Stimulated activated CD4-positive, alpha-beta T cell treated with anti-CD3 and anti-CD28 coated beads, Interleukin-15, amount 100 ng/mL, for 24 hours (primary cell): ENCODE measurements at regions not wholly inside any gene's neighbourhood (a gene's known extent, or its start where the extent isn't known, plus 50 kb on each side); places are given as distances from the start of the nearest gene placed in this dataset.
"Not testable (repeated sequence)": the region's sequence is repeated elsewhere in the genome, so short reads cannot be mapped to it uniquely, and the experiment has no call there.

Experiments
- DNase-seq: peaks from one replicate; pipeline ENCODE4 v3.0.0-alpha.2; 2020

DNA sequence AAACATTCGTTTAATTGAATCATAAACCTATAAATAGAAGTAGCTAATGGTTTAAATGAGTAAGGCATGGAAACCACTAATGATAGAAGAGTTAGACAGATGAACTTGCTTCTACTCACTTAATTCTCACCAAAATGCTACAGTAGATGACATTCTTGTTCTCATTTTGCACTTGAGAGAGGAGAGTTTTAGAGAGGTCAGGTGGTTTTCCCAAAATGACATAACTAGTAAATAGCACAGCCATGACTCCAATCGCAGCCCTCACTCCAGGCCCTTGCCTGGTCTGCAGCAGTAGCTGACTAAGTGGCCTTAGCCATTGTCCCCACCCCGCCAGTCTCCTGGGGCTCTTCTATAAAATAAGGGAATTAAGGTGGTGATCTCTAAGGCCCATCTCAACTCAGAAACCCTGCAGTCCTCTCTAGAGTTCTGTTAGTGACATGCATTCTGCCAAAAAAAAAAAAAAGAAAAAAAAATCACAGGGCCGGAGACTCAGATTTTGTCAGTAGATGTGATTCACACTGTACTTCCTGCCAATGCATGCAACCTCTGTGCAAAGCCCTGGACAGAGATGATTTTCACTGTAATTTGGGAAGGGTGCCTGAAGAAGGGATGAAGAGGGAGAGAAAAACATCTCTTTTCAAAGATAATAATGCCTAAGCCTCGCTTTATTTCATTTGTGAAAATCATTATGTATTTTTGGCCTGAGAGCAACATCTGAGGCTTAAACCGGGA lies 221.8 kb downstream of the ANAPC1 start:
- DNase-seq: no peak

DNA sequence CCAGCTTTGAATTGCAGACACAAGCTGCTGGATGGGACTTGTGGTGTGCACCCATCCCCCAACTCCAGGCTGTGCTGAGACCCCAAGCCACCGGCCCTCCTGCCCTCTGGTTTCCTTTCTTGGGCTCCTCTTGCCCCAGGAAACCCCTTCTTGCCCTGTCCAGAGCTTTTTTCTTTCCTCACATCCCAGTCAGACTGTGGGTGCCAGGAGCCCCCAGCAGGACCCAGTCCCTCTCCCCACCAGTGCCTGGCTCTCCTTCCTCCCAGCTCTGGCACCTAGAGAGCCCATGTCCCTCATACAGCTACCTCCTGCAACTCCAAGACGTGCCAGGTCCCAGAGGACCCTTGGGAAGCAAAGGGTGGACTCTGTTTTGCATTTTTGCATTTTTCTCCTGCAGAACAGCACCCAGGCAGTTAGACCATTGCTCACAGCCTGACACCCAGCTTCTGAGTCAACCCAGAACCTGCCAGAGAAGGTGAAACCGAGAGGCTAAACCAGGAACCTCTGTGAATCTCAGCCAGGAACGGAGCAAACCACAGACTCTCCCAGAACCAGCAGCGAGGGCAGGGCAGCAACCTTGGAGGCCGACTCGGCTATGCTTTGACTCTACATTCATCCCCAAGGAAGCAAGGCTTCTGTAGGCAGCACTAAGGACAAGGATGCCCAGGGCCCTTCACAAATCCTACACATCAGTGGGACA lies 221.1 kb downstream of the ANAPC1 start:
- DNase-seq: peak; percentile 72

DNA sequence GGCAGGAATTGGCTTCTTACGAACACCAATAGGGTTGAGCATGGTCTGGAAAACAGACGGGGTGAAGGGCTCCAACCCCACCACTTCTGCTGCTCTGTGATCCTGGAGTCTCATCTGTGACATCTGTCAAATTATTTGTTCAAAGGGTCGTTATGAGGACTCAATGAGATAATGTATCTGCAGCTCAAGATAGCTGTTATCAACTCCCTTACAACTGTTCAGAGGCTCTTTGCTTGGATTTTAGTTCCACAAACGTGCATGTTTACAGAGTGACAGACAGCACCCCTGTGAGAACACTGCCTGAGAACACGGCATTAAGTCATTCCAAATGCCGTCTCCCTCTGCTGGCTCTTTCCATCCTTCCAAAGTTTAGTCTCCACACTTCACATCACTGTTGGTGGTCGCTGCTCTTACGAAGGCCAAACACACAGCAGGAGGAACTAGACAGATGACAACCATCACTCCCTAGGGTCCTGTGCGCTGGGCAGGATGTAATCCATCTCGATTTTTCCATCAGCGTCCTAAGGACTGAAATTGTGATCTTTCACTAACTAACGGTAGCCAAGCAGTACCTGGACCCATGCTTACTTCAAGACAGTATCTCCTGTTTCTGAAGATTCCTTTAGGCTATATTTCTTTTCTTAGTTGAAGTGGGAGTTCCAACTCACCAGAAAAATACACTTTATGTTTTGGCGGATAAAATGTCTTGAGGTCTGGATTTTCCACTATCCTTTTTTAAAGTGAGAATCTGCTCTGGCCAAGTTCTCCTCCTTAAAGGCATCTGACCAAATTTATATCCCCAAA lies 220.3 kb downstream of the ANAPC1 start:
- DNase-seq: no peak

DNA sequence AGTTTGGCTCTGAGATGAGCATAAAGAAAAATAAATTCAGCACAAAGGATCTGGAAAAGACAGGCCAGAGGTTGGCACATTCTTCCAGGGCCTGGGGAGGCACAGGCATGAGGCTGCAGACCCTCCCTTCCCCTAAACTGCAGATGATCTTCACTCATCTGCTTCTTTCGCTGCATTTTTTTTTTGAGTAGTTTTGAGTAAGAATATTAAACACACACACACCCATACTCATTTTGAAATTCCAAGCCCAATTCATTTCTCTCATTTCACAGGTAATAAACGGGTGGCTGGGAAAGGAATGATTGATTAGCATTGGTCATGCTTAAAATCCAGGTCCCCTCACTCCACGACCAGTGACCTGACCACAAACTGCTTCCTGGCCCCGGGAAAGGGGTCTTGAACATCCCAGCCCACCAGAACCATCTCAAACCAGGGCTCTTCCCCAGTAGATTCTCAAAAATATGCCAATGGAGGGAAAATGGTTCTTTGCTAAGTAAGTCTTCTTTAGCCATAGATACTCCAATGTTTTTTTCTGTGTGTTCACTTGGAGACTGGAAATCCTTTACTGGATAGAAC lies 219.6 kb downstream of the ANAPC1 start:
- DNase-seq: no peak

DNA sequence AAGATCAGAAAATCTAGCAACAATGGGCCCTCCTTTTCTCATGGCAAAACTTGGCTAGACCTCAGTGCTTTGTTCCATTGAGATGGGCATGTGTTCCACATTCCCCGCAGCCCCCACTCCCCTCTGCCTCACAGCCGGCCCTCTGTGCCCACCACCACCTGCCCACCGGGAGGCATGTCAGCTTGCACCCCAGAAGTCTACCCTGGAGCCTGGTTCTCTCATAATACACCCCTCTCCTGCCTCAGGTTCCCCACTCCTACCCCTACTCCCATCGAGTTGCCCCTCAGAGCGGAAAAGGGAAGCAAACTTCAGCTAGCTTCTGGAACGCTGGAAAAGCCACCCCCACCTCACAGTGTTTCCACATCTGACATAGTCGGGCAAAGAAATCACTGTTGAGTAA lies 219.0 kb downstream of the ANAPC1 start:
- DNase-seq: no peak

DNA sequence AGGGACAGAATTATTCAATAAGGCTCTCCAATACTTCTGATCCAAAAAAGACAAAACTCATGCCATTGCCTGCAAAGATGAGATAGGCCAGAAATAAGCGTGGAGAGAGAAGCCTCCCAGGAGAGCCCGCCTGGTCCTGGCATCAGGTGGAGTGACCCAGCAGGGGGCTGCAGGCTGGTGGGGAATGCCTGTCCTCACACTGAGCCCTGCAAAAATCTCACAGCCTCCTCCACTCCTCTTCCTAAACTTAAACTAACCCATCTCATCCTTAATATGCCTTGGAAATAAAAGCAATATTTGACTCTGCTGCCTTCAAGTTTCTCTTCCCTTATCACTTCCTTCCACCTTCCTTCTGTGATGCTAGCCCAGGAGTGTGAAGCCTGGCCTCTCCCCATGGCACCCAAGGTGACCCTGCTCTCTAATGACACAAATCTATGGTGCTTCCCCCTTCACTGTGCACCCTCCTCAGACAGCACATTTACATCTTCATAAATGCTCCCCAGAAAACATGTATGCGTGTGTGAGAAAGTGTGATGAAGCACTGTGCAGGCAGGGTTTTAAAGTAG lies 218.4 kb downstream of the ANAPC1 start:
- no peak for DNase-seq

DNA sequence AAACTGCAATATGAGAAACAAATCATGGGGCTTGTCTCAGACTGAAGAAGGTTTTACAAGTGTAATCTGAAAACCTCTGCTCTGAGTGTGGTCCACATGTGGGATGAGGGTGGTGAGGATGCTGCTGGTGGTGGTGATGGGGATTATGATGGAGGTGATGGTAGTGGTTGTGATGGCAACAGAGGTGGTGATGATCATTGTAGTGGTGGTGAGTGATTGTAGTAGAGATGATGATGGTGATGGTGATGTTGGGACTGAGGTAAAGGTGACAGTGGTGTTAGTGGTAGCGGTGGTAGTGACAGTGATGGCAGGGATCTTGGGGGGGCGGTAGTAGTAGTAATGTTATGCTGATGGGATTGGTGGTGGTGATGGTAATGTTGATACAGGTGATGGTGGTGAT lies 217.8 kb downstream of the ANAPC1 start:
- no peak for DNase-seq

DNA sequence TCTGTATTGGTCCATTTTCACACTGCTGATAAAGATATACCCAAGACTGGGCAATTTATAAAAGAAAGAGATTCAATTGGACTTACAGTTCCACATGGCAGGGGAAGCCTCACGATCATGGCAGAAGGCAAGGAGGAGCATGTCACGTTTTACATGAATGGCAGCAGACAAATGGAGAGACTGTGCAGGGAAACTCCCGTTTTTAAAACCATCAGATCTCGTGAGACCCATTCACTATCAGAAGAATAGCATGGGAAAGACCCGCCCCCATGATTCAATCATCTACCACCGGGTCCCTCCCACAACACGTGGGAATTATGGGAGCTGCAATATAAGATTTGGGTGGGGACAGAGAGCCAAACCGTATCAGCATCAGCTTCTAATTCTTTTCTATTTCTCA lies 217.0 kb downstream of the ANAPC1 start:
- no peak for DNase-seq

DNA sequence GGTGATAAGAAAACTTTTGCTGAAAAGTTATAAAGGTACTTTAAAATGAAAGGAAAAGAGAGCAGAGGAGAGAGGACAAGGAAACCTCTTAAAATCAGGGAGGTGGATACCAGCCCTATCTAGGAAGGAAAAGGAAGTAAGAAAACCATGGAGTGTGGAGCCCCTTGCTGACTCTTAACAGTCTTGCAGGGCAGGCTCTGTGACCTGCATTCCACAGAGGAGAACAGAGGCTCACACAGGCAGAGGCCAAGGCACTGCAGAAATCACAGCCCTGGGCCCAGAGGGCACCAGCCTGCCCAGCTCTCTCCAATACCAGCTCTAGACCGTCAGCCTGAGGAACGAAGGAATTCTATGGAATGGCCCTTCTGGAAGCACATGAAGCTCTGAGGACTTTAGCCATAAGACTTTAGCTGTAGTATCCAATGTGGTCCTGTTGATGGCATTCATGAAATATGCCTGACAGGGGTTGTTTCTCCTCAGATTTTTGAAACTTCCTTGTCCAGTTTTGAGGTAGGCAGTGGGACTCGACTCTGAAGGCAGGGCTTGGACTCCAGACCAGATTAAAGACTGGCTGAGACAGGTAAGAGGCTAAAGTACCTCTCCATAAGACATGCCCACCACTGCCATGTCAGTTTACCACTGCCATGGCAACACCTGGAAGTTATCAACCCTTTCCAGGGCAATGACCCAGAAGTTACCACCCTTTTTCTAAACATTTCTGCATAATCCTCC lies 216.3 kb downstream of the ANAPC1 start:
- no peak for DNase-seq

DNA sequence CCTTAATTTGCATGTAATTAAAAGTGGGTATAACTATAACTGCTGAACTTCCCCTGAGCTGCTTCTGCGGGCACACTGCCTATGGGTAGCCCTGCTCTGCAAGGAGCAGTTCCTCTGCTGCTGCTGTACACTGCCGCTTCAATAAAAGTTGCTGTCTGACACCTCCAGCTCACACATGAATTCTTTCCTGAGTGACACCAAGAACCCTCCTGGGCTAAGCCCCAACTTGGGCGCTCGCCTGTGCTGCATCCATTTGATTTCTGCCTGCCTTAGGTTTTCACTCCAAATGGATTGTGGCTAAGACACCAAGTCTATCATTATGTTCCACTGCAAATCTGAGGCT lies 215.7 kb downstream of the ANAPC1 start:
- no peak for DNase-seq

DNA sequence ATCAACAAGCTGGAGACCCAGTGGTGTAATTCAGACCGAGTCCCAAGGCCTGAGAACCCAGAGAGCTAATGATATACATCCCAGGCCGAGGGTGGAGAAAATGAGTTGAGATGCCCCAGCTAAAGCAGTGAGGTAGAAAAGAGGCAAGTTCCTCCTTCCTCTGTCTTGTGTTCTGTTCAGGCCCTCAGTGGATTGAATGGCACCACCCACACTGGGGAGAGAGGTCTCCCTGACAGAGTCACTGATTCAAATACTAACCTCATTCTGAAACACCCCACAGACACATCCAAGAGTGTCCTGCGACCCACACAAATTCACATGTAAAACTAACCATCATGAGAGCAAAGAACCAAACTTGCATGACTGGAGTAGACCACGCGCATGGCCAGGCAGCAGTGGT lies 215.3 kb downstream of the ANAPC1 start:
- DNase-seq: no peak

DNA sequence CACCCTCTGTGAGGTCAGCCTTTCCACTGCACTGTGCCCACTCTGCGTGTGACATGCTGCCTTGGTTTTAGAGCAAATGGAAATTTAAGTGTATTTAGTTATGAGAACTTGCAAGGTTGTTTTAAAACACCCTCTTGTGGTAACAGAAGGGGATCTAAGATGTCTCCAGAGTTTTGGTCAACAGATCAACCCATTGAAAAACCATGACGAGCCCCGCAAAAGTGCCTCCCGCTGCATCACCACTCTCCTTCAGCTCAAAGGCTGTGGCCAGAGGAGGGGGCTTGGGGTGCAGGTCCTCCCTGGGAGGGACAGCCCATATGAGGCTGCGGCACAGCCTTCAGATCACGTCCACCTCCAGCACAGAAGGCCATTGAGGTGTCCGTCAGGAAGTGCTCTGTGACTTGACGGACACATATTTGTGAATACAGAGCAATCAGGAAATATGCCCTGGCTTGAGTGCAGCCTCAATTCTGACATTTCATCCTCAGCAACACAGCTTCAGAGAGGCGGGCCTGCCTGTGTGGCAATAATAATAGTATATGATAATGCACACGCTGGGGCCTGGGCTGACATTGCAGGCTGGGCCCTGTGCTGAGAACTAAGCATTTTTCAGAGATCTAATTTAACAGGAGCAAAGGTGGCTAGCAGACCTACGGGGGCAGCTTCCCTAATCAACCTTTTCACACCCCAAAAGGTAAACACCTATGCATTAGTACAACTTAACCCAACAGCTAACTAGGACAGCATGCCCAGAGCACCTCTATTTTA lies 213.9 kb downstream of the ANAPC1 start:
- no peak for DNase-seq

DNA sequence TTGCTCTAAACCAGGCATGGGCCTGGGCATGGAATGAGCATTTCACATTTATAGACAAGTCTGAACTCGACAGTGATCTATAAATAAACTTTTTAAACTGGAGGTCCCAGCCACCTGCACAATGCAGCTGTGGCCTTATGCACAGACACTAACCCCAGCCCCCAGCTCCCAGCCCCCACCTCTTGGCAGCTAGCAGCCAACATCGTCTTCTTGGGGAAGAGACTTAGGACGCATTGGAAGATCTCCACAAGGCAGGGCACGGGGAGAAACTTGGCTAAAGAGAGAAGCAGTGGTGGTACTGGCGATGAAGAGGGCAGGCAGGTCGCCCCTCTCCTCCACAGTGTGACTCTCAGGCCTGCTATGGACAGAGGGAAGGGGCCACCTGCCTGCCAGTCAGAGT lies 213.2 kb downstream of the ANAPC1 start:
- no peak for DNase-seq

DNA sequence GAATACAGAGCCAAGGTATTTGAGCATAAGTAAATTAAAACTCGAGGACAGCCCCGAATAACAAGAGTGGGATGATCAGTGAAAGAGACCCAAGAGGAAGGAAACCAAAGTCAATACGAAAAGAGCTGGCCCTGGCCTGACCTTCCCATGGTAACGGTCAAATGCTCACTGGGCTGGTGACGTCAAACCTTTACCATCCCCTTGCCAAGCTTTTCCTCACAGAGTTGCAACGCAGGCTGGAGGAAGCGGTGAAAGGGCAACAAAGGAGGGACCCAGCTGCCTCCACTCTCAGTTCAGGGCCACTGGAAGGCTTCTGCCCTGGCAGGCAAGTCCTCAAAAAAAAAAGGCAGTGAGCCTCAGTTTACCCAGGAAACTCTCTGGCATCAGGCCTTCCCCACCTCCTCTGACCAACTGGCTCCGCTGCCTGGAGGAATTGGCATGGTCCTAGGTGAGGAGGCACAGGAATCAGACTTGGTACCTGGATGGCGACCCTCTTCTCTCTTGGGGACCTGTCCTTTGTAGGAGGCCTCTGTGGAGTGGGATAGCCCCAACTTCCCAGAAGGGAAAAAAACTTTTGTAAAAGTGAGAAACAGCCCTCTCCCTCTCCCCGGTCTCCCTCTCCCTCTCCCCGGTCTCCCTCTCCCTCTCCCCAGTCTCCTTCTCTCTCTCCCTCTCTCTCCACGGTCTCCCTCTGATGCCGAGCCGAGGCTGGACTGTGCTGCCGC lies 212.4 kb downstream of the ANAPC1 start:
- DNase-seq: no peak

DNA sequence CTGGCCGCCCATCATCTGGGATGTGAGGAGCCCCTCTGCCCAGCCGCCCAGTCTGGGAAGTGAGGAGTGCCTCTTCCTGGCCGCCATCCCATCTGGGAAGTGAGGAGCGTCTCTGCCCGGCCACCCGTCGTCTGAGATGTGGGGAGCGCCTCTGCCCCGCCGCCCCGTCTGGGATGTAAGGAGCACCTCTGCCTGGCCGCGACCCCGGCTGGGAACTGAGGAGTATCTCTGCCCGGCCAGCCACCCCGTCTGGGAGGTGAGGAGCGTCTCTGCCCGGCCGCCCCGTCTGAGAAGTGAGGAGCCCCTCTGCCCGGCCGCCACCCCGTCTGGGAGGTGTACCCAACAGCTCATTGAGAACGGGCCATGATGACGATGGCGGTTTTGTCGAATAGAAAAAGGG lies 211.4 kb downstream of the ANAPC1 start:
- not testable (repeated sequence) for DNase-seq

DNA sequence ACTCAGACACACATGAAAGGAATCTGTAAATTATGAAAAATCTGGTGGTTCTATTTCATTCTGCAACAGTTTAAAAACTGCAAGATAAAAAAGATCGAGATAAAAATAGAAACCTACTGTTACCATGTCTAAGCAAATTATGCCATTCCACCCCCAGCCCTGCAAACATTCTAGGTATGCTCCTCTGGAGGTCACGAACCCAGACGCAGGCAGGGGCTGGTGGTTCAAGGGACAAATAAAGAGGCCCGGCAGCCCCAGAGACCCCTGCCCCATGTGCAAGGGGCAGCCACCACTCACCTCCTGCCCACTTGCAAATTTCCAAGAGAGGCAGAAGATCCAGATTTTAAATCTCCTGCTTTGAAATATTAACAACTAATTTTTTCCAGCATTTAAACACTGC lies 210.5 kb downstream of the ANAPC1 start:
- no peak for DNase-seq

DNA sequence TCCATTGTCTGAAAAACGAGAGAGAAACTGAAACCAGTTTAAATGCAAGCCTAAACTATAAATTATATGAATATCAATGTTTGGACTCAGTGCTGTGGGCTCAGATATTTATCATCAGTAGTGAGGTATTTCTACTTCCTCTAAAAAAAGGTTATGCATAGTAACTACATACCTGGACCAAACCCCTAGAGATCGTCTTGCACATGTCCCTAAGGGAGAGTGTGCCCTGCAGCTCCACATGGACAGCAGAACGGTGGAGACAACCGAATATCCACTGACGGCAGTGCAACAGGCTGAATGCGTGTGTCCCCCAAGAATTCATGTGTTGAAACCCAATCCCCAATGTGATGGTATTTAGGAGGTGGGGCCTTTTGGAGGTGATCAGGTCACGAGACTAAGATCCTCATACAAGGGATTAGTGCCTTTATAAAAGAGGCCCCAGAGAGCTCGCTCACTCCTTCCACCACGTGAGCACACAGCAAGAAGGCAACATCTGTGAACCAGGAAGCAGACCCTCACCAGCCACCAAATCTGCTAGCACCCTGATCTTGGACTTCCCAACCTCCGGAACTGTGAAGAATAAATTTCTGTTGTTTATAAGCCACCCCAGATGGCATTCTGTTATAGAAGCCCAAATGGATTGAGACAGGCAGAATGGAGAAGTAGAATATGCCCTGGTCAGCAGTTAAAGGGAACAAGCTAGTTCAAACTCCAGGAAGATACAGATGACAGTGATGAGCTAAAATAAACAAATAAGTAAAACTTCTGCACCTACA lies 208.4 kb downstream of the ANAPC1 start:
- no peak for DNase-seq

DNA sequence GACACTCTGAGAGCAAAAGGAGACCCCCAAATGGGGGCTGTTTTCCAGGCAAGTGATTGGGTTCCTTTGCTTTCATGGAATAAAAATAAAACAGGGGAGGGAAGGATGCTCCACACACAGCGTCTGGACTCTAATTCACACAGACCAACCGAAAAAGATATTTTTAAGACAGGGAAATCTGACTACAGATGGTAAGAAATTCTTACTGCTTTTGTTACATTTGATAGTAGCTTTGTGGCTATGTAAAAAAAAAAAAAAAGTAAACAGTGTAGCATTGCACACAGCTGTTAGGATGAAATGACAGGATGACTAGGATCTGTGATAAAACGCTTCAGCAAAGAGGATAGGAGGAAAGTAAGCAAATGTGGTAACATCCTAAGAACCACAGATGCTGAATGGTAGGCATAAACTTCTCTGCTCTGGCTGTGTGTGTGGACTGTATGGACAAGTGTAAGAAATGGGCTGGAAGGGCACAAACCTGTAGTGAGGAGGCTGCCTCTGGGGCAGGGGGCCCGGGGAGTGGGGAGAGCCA lies 207.6 kb downstream of the ANAPC1 start:
- DNase-seq: no peak

DNA sequence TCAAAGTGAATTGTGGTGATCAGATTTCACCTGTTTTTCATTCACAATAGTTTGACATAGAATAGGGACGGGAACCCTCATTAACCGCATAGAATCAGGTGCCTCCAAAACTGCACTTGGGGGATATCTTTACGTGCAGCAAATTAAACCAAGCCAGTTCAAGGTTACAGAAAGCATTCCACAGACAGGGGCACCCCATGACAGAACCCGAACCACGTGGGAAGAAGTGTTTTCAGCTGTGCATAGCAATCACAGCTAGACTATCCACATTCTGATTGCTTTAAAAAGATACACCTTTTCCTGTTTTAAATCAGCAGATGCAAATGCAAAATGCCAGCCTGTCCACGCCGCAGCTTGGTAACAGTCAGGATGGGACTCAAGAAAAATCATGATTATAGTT lies 205.8 kb downstream of the ANAPC1 start:
- no peak for DNase-seq

DNA sequence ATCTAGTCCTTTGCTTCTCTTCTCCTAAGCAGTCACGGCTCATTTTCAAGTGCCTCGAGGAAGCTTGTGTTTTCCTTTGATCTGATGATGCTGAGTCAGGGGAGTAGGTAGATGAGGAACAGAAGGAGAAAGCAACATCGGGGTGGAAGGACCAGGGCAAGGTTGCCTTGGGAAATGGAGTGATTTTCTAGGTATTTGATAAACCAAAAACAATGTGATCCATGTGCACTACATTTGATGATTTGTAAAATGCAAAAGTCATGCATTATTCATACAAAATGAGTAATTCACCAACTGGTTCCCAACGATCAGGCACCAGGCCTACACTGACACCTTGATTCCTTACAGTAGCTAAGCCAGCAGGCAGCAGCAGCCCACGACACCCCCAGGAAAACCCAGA lies 205.3 kb downstream of the ANAPC1 start:
- DNase-seq: no peak
